Large intestine (tissue), 3 donors: ENCODE measurements at regions not wholly inside any gene's neighbourhood (a gene's known extent, or its start where the extent isn't known, plus 50 kb on each side); places are given as distances from the start of the nearest gene placed in this dataset.

ENCODE experiments used
- DNase-seq, 2 donors: peaks; one replicate each; pipeline versions ENCODE4 v3.0.0 to v3.0.0-alpha.2; 2013
- H3K27ac ChIP-seq: one replicate; pipeline ENCODE4 v1.5.1; 2013; ENCODE audit warnings: low read length
- H3K27me3 ChIP-seq: 2 replicates; pipeline ENCODE4 v1.6.1; 2013; ENCODE audit warnings: low read length; ENCODE audit not compliant: control insufficient read depth, insufficient read depth
- H3K36me3 ChIP-seq: 2 replicates; pipeline ENCODE4 v1.6.1; 2013; ENCODE audit warnings: low read length; ENCODE audit not compliant: control insufficient read depth, insufficient read depth
- H3K4me1 ChIP-seq: one replicate; pipeline ENCODE4 v1.6.1; 2013; ENCODE audit warnings: low read length; ENCODE audit not compliant: control insufficient read depth, insufficient read depth
- H3K4me3 ChIP-seq: one replicate; pipeline ENCODE4 v1.5.1; 2013; ENCODE audit warnings: low read length
- H3K9me3 ChIP-seq: one replicate; pipeline ENCODE4 v1.6.1; 2013; ENCODE audit warnings: mild to moderate bottlenecking, low read depth, low read length, moderate library complexity; ENCODE audit not compliant: control insufficient read depth
- WGBS: methylation state at CpG from one replicate; pipeline ENCODE4 v1.1.5; 2013; ENCODE audit warnings: low lambda C conversion rate; ENCODE audit not compliant: insufficient coverage; 5-methylcytosine and 5-hydroxymethylcytosine counted together

DNA sequence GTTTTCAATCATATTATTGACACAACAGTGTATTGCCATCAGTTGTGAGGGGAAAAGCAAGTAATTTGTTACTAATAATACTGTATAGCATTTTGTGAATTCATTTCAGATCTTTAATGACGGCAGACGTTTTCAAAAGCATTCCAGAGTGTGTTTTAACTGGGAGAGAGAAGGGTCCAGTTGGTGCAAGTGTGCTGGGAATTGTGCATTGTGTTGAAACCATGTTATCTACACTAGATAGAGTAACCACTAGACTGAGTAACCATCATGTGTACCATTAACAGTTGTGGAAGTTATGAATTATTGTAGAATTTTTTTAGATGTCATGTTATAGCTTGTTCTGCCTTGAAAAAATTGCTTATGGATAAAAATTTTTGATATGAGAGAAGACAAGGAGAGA is 104.5 kb upstream of the VEGFC start:
- H3K27me3 ChIP-seq, result no peaks in the 10 kb centered on the region
- no peak overlapping the region for H3K4me3 ChIP-seq
- no peak for DNase-seq
- no peaks in the 10 kb centered on the region for H3K36me3 ChIP-seq
- H3K9me3 ChIP-seq, result no peaks in the 10 kb centered on the region
- 58% methylated on average over 2 of the region's 2 CpGs for WGBS
- H3K27ac ChIP-seq, result no peak overlapping the region
- no peaks in the 10 kb centered on the region for H3K4me1 ChIP-seq

DNA sequence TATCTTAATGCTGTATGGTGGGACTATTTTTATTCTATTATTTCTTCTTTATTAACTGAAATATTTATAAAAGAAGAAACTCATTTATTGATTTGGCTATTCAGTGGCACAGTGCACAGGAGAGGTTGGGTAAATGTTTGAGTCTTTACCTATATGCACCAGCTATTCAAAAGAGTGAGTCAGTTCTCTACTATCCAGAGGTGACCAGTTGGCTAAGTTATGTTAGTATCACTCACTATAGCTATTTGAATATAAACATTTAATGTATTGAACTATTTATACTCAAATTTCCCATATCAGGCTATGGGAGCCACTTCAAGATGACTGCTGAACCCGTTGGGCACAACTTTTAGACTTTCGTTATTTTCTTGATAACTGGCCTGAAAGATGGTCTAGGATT is 106.1 kb upstream of the VEGFC start:
- H3K4me3 ChIP-seq, result no peak overlapping the region
- H3K9me3 ChIP-seq, result no peaks in the 10 kb centered on the region
- DNase-seq, result no peak
- H3K4me1 ChIP-seq, result no peaks in the 10 kb centered on the region
- H3K27me3 ChIP-seq, result no peaks in the 10 kb centered on the region
- 100% methylated on average over 2 of the region's 2 CpGs for WGBS
- H3K27ac ChIP-seq, result no peak overlapping the region
- H3K36me3 ChIP-seq, result no peaks in the 10 kb centered on the region

DNA sequence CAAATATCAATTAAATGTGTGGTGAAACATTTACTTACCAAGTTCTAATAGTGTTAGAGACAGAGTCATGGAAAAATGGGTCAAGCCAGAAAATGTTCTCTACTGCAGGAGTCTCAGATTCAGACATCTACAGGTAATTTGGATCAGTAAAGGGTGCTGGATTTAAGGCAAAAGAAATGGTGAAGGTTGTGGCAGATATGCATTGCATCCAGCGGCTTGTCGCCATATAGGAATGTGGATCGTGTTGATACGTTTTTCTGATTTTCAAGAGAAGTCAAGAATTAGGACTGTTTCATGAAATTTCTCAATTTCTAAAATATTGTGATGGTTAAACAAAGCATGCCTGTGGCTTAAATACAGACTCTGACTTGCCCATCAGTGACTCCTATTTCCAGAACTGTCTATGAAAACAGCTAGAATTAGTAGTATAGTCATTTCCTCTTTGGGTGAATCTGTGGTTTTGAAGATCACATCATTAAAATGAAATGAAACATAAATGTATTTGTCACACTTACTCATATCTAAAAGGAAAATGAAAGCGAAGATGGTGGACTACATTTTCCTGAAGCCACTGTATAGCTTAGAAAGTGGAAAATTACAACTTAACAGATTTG is 110.1 kb upstream of the VEGFC start:
- Histone ChIP-seq H3K27ac (no peak overlapping the region), H3K36me3 (no peaks in the 10 kb centered on the region), H3K27me3 (no peaks in the 10 kb centered on the region), H3K4me1 (no peaks in the 10 kb centered on the region), H3K4me3 (no peak overlapping the region), H3K9me3 (no peaks in the 10 kb centered on the region)
- no peak for DNase-seq
- WGBS, result 77% methylated on average over 4 of the region's 5 CpGs

DNA sequence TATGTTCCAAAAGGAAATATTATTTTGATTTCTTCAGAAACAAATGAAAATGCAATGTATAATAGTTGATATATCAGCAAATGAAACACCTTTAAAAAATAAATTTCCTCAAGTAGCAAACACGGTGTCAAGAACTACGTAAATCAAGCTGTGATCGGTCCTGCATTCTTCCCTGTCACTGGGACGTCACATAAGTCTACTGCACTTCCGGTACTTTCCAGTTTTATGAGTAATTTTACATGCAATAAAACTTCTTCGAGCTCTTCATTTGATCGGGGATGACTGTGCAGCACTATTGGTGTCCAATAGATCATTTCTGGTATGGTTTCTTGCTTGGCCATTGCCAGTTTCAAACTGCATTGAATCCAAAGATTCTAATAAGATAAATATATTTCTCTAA is 114.0 kb upstream of the VEGFC start:
- no peak for DNase-seq
- 55% methylated on average over 2 of the region's 7 CpGs for WGBS

DNA sequence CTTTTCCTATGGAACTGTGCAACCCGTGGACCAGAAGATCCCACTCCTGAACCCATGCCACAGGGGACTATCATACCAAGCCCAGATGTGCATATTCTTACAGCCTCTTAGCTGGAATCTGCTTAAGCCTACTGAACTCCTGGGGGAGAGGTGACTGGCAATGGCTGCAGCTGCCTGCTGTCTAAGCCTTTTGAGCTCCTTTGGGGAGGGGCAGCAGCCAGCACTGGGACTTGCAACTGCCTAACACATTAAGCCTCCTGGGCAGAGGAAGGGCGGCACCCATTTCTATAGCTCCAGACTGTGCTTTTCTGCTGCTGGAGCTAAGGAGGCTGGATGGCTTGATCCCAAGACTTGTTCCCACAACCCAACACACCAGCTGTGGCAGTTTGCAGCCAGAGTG is 117.9 kb upstream of the VEGFC start:
- WGBS, result no CpG with 5 or more reads among the region's 2 CpGs
- no peak overlapping the region for H3K4me3 ChIP-seq
- H3K4me1 ChIP-seq, result no peaks in the 10 kb centered on the region
- H3K27ac ChIP-seq, result no peak overlapping the region
- H3K27me3 ChIP-seq, result no peaks in the 10 kb centered on the region
- H3K36me3 ChIP-seq, result no peaks in the 10 kb centered on the region
- no peaks in the 10 kb centered on the region for H3K9me3 ChIP-seq
- no peak for DNase-seq

More for the DNA sequence above, 114.0 kb upstream of the VEGFC start:
- no peaks in the 10 kb centered on the region for H3K36me3 ChIP-seq
- H3K4me1 ChIP-seq, result no peaks in the 10 kb centered on the region
- H3K9me3 ChIP-seq, result no peaks in the 10 kb centered on the region
- H3K27ac ChIP-seq, result no peak overlapping the region
- H3K27me3 ChIP-seq, result no peaks in the 10 kb centered on the region
- no peak overlapping the region for H3K4me3 ChIP-seq

DNA sequence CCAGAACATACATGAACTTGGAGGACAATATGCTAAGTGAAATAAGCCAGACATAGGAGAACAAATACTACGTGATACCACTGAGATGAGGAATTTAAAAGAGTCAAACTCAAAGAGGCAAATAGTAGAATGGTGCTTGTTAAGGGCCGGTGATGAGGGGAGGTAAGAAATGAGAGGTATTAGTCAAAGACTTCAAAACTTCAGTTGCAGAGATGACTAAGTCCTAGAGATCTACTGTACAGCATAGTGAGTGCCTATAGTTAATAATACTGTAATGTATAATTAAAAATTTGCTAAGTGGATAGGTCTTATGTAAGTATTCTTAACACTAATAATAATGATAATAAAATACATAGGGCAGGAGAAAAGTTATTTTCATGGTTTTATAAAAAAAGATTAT is 126.9 kb upstream of the VEGFC start:
- no peak for DNase-seq
- no peak overlapping the region for H3K4me3 ChIP-seq
- no peaks in the 10 kb centered on the region for H3K9me3 ChIP-seq
- no peaks in the 10 kb centered on the region for H3K36me3 ChIP-seq
- H3K27me3 ChIP-seq, result no peaks in the 10 kb centered on the region
- no peaks in the 10 kb centered on the region for H3K4me1 ChIP-seq
- no peak overlapping the region for H3K27ac ChIP-seq
- 83% methylated on average over 2 of the region's 2 CpGs for WGBS

DNA sequence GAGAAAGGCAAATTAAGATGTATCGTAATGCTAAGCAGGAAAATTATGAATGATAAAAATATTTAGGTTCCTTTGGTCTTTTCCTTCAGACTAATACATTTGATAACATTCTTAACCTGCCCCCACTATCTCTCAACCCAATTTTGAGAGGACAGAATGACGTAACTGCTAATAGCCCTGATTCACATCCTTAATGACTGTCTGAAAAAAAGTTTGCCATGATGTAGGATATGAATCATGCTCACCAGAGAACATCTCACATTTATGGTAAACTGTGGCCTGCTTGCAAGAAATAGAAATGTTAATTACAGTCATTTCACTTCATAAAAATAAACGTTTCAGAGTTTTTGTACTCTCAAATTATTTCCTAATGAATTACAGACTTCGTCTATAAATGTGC is 128.0 kb upstream of the VEGFC start:
- Histone ChIP-seq H3K4me3 (no peak overlapping the region), H3K4me1 (no peaks in the 10 kb centered on the region), H3K9me3 (no peaks in the 10 kb centered on the region), H3K27ac (no peak overlapping the region), H3K36me3 (no peaks in the 10 kb centered on the region), H3K27me3 (no peaks in the 10 kb centered on the region)
- WGBS, result 30% methylated on average over 2 of the region's 4 CpGs
- DNase-seq, result no peak

DNA sequence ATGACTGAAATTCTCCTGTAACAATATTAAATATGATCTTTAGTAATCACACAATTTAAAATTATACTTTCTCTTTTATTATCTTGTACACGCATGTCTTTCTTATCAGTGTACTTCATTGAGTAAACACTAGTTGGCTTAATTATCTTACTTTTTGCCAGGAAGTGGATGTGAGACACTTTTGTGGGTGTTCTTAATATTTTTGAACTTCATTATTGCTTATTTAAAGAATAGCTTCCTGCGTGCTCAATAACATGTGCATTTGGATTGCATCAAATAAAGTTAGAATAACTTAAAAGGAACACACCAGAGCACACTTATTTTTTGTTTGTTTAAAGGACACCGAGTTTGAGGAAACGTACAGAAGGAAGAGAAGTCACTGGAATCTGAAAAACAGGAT is 128.5 kb upstream of the VEGFC start:
- H3K27ac ChIP-seq, result no peak overlapping the region
- no peaks in the 10 kb centered on the region for H3K36me3 ChIP-seq
- no peaks in the 10 kb centered on the region for H3K27me3 ChIP-seq
- no peak for DNase-seq
- no peaks in the 10 kb centered on the region for H3K4me1 ChIP-seq
- WGBS, result 34% methylated on average over 2 of the region's 4 CpGs
- no peaks in the 10 kb centered on the region for H3K9me3 ChIP-seq
- H3K4me3 ChIP-seq, result no peak overlapping the region

DNA sequence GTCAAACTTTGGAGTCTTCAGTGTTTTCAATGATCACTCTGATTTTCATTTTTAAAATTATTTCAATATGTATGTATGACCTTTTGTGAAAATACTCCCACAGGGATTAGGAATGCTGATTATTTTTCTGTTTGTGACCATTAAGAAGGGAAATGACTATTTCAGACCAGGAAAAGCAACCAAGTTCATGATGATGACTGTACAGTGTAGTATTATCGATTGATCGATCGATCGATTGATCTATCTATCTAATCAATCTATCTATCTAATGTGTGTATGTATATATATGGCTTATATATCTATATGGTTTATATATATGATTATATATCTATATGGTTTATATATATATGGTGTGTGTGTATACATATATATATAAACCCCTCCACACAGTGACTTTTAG is 131.5 kb upstream of the VEGFC start:
- no peak for DNase-seq
- H3K27ac ChIP-seq, result no peak overlapping the region
- no peak overlapping the region for H3K4me3 ChIP-seq
- H3K4me1 ChIP-seq, result no peaks in the 10 kb centered on the region
- no peaks in the 10 kb centered on the region for H3K9me3 ChIP-seq
- H3K27me3 ChIP-seq, result no peaks in the 10 kb centered on the region
- no CpG with 5 or more reads among the region's 4 CpGs for WGBS
- H3K36me3 ChIP-seq, result no peaks in the 10 kb centered on the region

DNA sequence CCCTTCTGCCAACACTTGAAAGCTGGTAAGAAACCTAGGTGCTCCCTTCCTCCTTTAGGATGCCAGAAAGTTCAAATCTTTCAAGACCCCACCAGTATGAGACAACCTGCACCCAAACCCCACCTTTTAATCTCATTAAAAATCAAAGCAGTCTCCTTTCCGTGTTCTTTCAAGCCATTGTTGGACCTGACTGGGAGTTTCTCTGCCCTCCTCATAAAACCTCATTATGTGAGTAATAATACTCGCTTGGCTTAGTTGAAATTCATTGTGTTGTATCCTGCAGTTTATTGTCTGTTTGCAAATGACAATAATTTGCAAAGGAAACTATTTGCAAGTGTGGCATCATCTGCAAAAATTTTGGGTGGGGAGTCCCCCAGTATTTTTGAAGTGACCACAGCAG is 133.2 kb upstream of the VEGFC start:
- Histone ChIP-seq H3K4me3 (no peak overlapping the region), H3K27me3 (no peaks in the 10 kb centered on the region), H3K27ac (no peak overlapping the region), H3K4me1 (no peaks in the 10 kb centered on the region), H3K36me3 (no peaks in the 10 kb centered on the region), H3K9me3 (no peaks in the 10 kb centered on the region)
- WGBS, result 78% methylated on average over 2 of the region's 2 CpGs
- no peak for DNase-seq

DNA sequence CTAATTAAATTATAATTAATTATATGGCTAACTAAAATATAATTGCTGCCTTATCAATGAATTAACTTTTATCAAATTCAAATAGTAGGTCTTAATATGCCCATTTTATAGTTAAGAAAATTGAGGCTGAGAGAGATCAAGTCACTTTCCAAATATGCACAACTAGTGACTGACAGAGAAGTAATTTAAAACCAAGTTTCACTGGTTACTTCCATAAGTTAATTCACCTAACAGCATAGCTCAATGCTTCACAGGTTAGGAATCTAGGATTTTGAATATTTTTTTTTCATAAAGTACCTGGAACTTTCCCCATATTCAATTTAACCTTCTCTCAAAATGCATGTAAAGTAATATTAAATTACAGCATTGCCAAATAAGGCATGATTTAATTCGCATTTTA is 134.4 kb upstream of the VEGFC start:
- H3K36me3 ChIP-seq, result no peaks in the 10 kb centered on the region
- H3K4me1 ChIP-seq, result no peaks in the 10 kb centered on the region
- H3K9me3 ChIP-seq, result no peaks in the 10 kb centered on the region
- DNase-seq, result no peak
- H3K27ac ChIP-seq, result no peak overlapping the region
- H3K27me3 ChIP-seq, result no peaks in the 10 kb centered on the region
- no peak overlapping the region for H3K4me3 ChIP-seq
- 100% methylated on average over 1 of the region's 1 CpG for WGBS
